Keratinocyte (primary cell): ENCODE measurements at regions not wholly inside any gene's neighbourhood (a gene's known extent, or its start where the extent isn't known, plus 50 kb on each side); places are given as distances from the start of the nearest gene placed in this dataset.

Experiments
- DNase-seq: peaks from one replicate; pipeline ENCODE4 v3.0.0-alpha.2; 2011; ENCODE audit warnings: low read depth, missing footprints, low spot score
- FAIRE-seq: peaks from 2 replicates; lab custom pipeline; 2011; peaks lifted over from hg19 to GRCh38; lab: Jason Lieb, UNC
- H2AFZ ChIP-seq: 2 replicates; pipeline ENCODE4 v1.6.0; 2012; ENCODE audit warnings: low read length, control low read depth, inconsistent platforms; ENCODE audit not compliant: control insufficient read depth
- H3K27ac ChIP-seq: 2 replicates; pipeline ENCODE4 v1.5.1; 2011; ENCODE audit warnings: low read length; ENCODE audit not compliant: control insufficient read depth, insufficient read depth
- H3K27me3 ChIP-seq: 3 replicates; pipeline ENCODE4 v1.6.0; 2011; ENCODE audit warnings: low read length; ENCODE audit not compliant: control insufficient read depth, insufficient read depth; ENCODE audit errors: extremely low read depth
- H3K36me3 ChIP-seq, 2 experiments: 2 replicates in 1 of 2; 3 replicates in 1 of 2; pipeline ENCODE4 v1.5.1; 2011; ENCODE audit warnings: low read length in 2 of 2, mild to moderate bottlenecking in 1 of 2; ENCODE audit not compliant: control insufficient read depth in 2 of 2, insufficient read depth in 2 of 2; ENCODE audit errors: extremely low read depth in 1 of 2
- H3K4me1 ChIP-seq: 3 replicates; pipeline ENCODE4 v1.5.1; 2011; ENCODE audit warnings: low read length; ENCODE audit not compliant: control insufficient read depth, insufficient read depth; ENCODE audit errors: extremely low read depth
- H3K4me2 ChIP-seq: 3 replicates; pipeline ENCODE4 v1.6.0; 2011; ENCODE audit warnings: low read depth, low read length; ENCODE audit not compliant: control insufficient read depth, insufficient read depth; ENCODE audit errors: extremely low read depth
- H3K4me3 ChIP-seq, 3 experiments: fragments of 200-600 bp in 1 of 3; sonication (generic) in 1 of 3; 2 replicates in 2 of 3; 3 replicates in 1 of 3; pipeline ENCODE4 v1.5.1; 2011 to 2016; ENCODE audit warnings: low read length in 3 of 3, mild to moderate bottlenecking in 3 of 3, control low read depth in 2 of 3, inconsistent platforms in 1 of 3, low read depth in 1 of 3, mixed read lengths in 1 of 3, mixed run types in 1 of 3, moderate library complexity in 1 of 3; ENCODE audit not compliant: control insufficient read depth in 2 of 3, insufficient read depth in 2 of 3; ENCODE audit errors: extremely low read depth in 1 of 3
- H3K79me2 ChIP-seq: 2 replicates; pipeline ENCODE4 v1.6.0; 2012; ENCODE audit warnings: low read length; ENCODE audit not compliant: control insufficient read depth, insufficient read depth
- H3K9ac ChIP-seq: 3 replicates; pipeline ENCODE4 v1.6.0; 2011; ENCODE audit warnings: low read length; ENCODE audit not compliant: control insufficient read depth, insufficient read depth; ENCODE audit errors: extremely low read depth
- H3K9me1 ChIP-seq: 3 replicates; pipeline ENCODE4 v1.6.0; 2011; ENCODE audit warnings: low read length; ENCODE audit not compliant: control insufficient read depth, insufficient read depth; ENCODE audit errors: extremely low read depth
- H3K9me3 ChIP-seq: 2 replicates; pipeline ENCODE4 v1.5.1; 2012; ENCODE audit warnings: low read depth, low read length; ENCODE audit not compliant: control insufficient read depth
- H4K20me1 ChIP-seq: 3 replicates; pipeline ENCODE4 v1.6.0; 2011; ENCODE audit warnings: low read length; ENCODE audit not compliant: control insufficient read depth, insufficient read depth; ENCODE audit errors: extremely low read depth
- CTCF ChIP-seq, 3 experiments: IDR thresholded peaks in 1 of 3; conservative IDR thresholded peaks in 1 of 3; optimal IDR thresholded peaks in 1 of 3; 2 replicates in 2 of 3; 3 replicates in 1 of 3; pipeline versions ENCODE3 to v1.5.1; 2011; ENCODE audit warnings: low read length in 3 of 3, mild to moderate bottlenecking in 3 of 3, moderate library complexity in 2 of 3, control low read depth in 1 of 3, inconsistent platforms in 1 of 3; ENCODE audit not compliant: insufficient read depth in 2 of 3; ENCODE audit errors: extremely low read depth in 1 of 3
- EZH2 ChIP-seq: IDR thresholded peaks from one replicate; pipeline ENCODE4 v1.6.1; 2012; ENCODE audit warnings: inconsistent platforms, mild to moderate bottlenecking, low read length, moderate library complexity
- dilution Hi-C: fragments of 300-500 bp; cut with MboI; formaldehyde crosslinking; loops from one replicate; pipeline ENCODE4 v1.7.0; 2020; ENCODE audit warnings: low sequenced_read_pairs; ENCODE audit not compliant: extremely low pct_ligation_motif_present

GRCh38 chr4:104815665-104816064 lies 321.0 kb upstream of the CXXC4 start:
- DNase-seq = no peak
- Histone ChIP-seq H3K79me2 (no peaks in the 10 kb centered on the region), H4K20me1 (no peaks in the 10 kb centered on the region), H3K27ac (no peak overlapping the region), H3K27me3 (no peaks in the 10 kb centered on the region), H3K9ac (no peak overlapping the region), H3K9me1 (no peaks in the 10 kb centered on the region), H3K36me3 (no peaks in the 10 kb centered on the region), H3K4me2 (no peak overlapping the region), H3K4me1 (no peaks in the 10 kb centered on the region), H3K4me3 (no peak overlapping the region), H2AFZ (no peak overlapping the region), H3K9me3 (no peaks in the 10 kb centered on the region)
- no peak for TF ChIP-seq EZH2
- no peak for TF ChIP-seq CTCF (optimal IDR thresholded peaks at IDR 0.05 in 1 of 3, IDR thresholded peaks at IDR 0.05 in 1 of 3, conservative IDR thresholded peaks at IDR 0.05 in 1 of 3; ENCODE audit: extremely low read depth in 1 of 3, insufficient read depth in 2 of 3, low read length in 3 of 3)
- FAIRE-seq = no peak
- dilution Hi-C loops = no loop called here

- no peak for FAIRE-seq
- TF ChIP-seq CTCF (optimal IDR thresholded peaks at IDR 0.05 in 1 of 3, IDR thresholded peaks at IDR 0.05 in 1 of 3, conservative IDR thresholded peaks at IDR 0.05 in 1 of 3; ENCODE audit: extremely low read depth in 1 of 3, insufficient read depth in 2 of 3, low read length in 3 of 3) (no peak), EZH2 (no peak)
- Histone ChIP-seq H3K9me1 (no peaks in the 10 kb centered on the region), H3K4me1 (no peaks in the 10 kb centered on the region), H3K79me2 (no peaks in the 10 kb centered on the region), H3K9ac (no peak overlapping the region), H3K36me3 (no peaks in the 10 kb centered on the region), H3K9me3 (no peaks in the 10 kb centered on the region), H3K27me3 (no peaks in the 10 kb centered on the region), H4K20me1 (no peaks in the 10 kb centered on the region), H3K4me3 (no peak overlapping the region), H2AFZ (no peak overlapping the region), H3K27ac (no peak overlapping the region), H3K4me2 (no peak overlapping the region)
- dilution Hi-C loops = no loop called here
- no peak for DNase-seq
Observed at GRCh38 chr4:104818579-104818978, 323.9 kb upstream of the CXXC4 start.
